ENCODE measurements at regions not wholly inside any gene's neighbourhood (a gene's known extent, or its start where the extent isn't known, plus 50 kb on each side); places are given as distances from the start of the nearest gene placed in this dataset.

DNA sequence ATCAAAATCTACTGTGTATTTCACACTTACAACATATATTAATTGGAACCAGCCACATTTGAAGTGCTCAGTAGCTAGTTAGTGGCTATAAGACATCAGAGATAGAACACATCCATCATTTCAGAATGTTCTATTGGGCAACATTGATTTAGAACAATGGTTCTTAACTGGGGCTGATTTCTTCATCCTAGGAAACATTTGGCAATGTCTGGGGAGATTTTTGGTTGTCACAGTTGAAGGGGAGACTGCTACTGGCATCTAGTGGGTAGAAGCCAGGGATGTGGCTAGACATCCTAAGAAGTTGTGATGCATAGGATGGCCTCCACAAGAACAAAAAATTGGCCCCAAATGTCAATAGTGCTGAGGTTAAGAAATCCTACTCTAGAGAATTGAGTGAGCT is 132.5 kb downstream of the OLIG3 start:
- DNase-seq (ENCODE audit: low read depth): no peak
- TF ChIP-seq, protein P1, sequence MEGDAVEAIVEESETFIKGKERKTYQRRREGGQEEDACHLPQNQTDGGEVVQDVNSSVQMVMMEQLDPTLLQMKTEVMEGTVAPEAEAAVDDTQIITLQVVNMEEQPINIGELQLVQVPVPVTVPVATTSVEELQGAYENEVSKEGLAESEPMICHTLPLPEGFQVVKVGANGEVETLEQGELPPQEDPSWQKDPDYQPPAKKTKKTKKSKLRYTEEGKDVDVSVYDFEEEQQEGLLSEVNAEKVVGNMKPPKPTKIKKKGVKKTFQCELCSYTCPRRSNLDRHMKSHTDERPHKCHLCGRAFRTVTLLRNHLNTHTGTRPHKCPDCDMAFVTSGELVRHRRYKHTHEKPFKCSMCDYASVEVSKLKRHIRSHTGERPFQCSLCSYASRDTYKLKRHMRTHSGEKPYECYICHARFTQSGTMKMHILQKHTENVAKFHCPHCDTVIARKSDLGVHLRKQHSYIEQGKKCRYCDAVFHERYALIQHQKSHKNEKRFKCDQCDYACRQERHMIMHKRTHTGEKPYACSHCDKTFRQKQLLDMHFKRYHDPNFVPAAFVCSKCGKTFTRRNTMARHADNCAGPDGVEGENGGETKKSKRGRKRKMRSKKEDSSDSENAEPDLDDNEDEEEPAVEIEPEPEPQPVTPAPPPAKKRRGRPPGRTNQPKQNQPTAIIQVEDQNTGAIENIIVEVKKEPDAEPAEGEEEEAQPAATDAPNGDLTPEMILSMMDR (IDR thresholded peaks at IDR 0.05; ENCODE audit: control insufficient read depth, extremely low read depth, insufficient read depth): no peak
- no peak overlapping the region for H3K4me3 ChIP-seq (ENCODE audit: low read depth, low read length)

DNA sequence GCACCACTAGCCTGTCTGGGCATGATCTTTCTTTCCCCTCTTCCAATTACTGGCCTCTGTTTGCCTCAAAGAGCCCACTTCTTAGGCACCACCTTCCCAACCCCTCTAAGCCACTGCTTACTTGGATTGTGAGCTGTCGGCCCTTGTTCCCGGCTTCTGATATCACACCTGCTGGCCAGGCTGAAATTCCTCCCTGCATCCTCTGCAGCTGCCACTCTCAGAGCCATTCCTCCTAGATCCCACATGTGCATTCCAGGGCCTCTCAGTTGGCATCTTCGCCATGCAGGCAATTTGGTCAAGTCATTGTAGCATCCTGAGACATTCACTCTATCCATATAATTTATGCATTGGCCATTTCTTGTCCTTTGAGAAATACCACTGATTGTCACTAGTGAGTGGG is 135.9 kb downstream of the OLIG3 start:
- TF ChIP-seq, protein P1 (IDR thresholded peaks at IDR 0.05; ENCODE audit: control insufficient read depth, extremely low read depth, insufficient read depth): no peak
- no peak overlapping the region for H3K4me3 ChIP-seq (ENCODE audit: low read depth, low read length)
- DNase-seq (ENCODE audit: low read depth): no peak

DNA sequence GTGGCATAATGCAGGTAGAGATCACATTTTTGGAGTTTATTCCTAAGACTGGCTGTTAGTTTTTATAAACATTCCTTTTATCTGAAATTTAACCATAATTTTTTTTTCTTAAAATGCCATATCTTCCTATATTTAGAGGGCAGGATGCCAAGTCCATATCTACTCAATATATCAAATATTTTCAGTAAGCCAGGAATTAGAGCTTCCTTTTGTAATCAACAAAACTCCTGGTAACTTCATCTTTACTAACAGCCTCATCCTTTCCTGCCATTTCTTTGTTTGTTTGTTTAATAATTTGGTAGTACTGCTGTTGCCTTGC is 136.3 kb downstream of the OLIG3 start:
- H3K4me3 ChIP-seq (ENCODE audit: low read depth, low read length): no peak overlapping the region
- no peak for DNase-seq (ENCODE audit: low read depth)
- TF ChIP-seq, protein P1 (IDR thresholded peaks at IDR 0.05; ENCODE audit: control insufficient read depth, extremely low read depth, insufficient read depth): no peak

DNA sequence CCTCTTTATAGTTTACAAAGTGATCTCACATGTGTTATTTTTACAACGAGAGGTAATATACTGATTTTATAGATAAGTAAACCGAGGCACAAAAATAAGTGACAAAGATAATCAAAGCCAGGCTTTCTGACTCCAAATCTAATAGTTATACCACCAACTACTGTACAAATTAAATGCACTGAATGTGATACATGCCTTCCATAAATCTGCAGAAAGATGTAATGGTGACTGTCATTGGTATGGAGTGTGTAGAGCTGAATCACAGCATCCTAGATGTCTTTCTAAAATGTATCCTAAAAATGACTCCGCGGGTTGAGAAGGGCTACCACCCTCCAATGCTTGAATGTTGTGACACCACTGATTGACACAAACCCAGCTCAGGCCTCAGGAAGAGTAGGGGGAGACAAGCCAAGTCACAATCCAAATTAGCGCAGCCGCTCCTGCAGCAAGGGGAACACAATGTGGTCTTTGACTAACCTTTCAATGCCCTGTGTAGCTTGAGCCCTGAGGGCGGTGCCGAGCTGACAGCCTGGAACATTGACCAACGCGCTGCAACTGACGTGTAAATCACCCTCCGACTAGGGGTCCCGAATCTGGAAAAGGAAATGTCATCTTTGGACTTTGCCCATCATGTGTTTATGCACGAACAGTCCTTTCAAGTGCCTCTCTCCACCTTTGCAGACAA is 136.8 kb downstream of the OLIG3 start:
- no peak for DNase-seq (ENCODE audit: low read depth)
- TF ChIP-seq, protein P1 (IDR thresholded peaks at IDR 0.05; ENCODE audit: control insufficient read depth, extremely low read depth, insufficient read depth): no peak

DNA sequence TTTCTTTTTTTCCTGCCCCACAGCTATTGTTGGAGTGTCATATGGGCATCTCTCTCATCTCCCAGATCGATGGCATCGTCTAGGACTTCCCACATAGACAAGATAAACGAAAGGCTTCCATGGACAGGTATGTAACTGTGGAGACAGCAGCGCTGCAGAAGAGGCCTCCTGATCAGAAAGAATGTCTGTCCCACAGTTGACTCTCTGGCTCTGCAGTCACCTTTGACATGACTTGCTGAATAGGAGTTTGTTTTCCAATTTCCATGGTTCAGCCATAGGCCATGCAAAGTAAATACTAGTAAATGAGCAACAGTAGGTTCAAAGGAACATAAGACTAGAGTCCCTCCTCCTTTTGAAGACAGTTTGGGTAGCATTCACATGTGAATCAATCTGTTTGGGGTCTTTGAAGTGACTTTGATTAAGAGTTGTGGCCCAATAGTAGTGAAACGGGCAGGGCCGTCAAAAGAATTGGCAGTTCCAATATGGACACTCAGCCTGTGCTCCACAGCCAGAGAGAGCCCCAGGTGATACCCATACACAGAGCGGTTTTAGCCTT is 134.7 kb upstream of the IFNGR1 start:
- TF ChIP-seq, protein P1 (IDR thresholded peaks at IDR 0.05; ENCODE audit: control insufficient read depth, extremely low read depth, insufficient read depth): no peak
- no peak overlapping the region for H3K4me3 ChIP-seq (ENCODE audit: low read depth, low read length)
- no peak for DNase-seq (ENCODE audit: low read depth)

More for the DNA sequence above, 136.8 kb downstream of the OLIG3 start:
- H3K4me3 ChIP-seq (ENCODE audit: low read depth, low read length): no peak overlapping the region

DNA sequence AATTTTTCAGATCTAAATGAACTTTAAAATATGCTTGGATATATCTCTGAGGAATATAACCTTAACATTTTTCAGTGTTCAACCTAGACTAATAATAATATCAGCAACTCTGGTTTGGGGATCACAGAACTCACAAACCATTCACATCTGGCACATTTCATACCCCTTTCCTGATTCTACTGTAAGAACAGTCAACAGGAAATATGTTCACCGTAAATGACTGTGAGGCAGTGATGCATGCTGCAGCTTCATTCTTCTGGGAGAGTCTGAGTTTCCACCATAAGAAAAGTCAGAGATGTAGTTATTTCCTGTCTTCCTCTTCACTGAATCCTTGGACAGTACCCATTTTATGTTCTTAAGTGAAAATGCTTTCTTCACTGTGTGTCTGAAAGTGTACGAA is 134.2 kb upstream of the IFNGR1 start:
- no peak for DNase-seq (ENCODE audit: low read depth)
- no peak overlapping the region for H3K4me3 ChIP-seq (ENCODE audit: low read depth, low read length)
- TF ChIP-seq, protein P1 (IDR thresholded peaks at IDR 0.05; ENCODE audit: control insufficient read depth, extremely low read depth, insufficient read depth): no peak

DNA sequence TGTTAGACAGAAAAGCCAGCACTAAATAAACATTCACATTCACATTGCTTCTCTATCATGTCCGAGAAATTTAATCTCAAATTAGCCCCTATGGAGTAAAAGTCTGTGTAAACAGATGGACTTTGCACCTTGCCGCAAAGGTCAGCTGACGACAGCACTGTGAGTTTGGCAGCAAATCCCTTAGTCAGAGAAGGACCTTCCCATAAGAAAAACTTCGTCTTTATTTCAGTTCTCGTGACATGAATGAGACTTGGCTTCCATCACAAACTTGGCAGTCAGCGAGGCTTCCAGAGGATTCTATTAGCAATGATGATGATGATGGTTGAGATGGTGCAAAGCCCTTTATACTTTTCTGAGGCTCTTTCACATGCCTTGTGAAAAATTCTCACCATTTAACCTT is 133.7 kb upstream of the IFNGR1 start:
- no peak for DNase-seq (ENCODE audit: low read depth)
- H3K4me3 ChIP-seq (ENCODE audit: low read depth, low read length): no peak overlapping the region
- TF ChIP-seq, protein P1 (IDR thresholded peaks at IDR 0.05; ENCODE audit: control insufficient read depth, extremely low read depth, insufficient read depth): no peak

All from LNCaP clone FGC (cell line).